NCI-H146 treated with DMSO at 0.1 percent for 48 hours (cell line): ENCODE measurements at regions not wholly inside any gene's neighbourhood (a gene's known extent, or its start where the extent isn't known, plus 50 kb on each side); places are given as distances from the start of the nearest gene placed in this dataset.
"Not testable (repeated sequence)": the region's sequence is repeated elsewhere in the genome, so short reads cannot be mapped to it uniquely, and the experiment has no call there.

Experiments
- DNase-seq: peaks from one replicate; lab custom pipeline; 2025; ENCODE audit not compliant: unreplicated experiment; lab: John Stamatoyannopoulos, UW

DNA sequence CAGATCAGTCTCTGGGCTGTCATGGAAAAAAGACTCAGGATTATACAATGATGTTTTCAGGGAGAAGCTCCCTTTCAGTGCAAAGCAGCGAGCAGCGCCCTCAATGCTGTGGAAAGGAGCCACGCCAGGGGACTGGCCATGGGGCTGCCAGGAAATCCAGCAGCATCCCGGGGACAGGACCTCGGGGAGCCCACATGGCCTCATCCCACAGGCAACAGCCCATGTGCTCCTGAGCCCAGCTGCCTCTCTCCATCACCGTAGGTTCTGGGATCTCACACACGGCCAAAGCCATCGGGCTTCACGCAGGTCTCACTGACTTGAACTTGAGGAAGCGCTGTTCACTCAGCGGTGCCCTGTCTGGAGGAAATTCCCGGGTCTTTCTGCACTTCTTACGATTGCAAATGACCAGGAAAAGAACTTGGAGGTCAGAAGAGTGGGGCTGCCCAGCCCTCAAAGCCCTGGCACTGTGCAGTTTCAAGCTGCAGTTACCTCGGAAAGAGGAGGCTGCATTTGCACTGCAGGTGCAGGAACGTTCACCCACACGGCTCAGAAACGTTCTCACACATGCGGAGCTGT, 125.9 kb upstream of the THBS2 start:
- no peak for DNase-seq

DNA sequence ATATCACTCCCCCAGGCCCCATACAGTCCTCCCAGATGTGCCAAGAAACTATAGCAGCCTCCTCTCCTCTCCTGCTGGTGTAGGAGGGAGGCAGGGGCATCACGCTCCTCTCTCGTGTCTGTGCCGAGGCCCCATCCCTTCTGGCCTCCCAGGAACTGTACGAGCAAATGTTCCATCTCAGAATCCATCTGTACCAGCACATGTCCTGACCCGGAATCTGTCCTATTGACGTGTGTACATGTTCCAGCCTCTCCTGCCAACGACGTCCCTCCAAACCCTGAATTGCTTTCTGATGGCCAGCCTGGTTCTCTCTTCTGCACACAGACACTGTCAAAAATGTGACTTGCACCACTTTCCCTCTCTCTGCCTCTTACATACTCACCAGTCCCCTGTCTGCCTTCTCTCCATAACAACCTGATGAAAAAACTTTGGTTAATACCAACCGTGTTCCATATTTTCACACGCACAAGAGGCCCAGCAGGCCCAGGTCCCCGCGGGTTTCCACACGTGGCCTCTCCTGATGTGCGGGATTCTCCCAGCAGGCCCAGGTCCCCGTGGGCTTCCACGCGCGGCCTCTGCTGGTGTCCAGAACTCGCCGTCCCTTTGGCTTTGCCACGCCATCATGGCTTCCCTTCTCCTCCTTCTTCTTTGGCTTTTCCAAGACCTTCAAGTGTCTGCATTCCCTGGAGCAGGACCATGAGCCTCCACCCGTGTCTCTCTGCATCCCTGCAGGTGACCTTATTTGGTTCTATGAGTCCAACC, 125.2 kb upstream of the THBS2 start:
- no peak for DNase-seq

DNA sequence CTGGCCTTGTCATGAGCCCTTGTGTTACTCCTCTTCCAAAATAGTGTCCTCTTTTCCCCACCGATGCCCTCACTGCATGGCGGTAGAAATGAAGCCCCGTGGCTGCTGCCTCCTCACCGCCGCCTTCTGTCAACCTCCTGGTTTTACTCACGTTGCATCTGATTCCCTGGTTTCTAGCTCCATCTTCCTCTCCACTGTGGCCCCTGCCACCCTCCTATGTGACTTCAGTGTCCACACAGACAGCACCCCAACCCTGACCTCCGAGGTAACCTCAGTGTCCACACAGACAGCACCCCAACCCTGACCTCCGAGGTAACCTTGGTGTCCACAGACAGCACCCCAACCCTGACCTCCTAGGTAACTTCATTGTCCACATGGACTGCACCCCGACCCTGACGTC, 122.8 kb upstream of the THBS2 start:
- DNase-seq = no peak

DNA sequence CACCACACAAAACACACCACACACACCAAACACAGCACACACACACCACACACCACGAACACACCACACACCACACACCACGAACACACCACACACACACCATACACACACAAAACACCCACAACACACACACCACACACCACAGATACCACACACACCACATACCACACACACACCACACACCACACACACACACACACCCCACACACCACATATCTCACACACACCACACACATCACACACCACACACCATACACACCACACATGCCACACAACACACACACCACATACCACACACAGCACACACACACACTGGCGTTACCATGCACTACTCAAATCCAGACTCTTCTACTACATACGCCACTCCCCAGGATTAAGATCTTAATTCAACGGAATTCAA, 118.9 kb upstream of the THBS2 start:
- no peak for DNase-seq

DNA sequence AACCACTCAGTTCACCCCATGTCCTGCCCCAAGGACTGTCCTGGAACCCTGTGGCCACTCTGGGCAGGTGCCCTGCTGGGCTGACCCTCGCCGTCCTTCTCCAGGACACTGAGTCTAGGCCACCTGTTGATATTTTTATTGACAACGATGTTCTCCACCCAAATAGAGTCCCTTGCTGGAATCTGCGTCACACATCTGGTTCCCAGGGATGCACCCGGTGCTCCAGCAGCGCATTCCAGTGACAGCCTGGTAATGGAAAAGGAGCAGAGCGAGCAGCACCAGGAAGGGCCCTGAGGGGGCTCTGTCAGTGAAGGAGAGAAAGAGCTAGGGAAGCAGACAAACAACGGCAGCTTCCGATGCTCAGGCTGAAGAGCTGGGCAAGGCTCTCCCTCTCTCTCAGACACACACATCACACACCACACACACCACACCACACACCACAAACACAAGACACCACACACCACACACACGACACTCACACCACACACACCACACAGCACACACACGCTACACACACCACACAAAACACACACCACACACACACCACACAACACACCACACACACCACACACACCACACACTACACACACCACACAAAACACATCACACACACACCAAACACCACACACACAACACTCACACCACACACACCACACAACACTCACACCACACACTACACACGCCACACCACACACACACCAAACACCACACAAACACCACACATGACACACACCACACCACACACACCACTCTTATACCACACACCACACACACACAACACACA, 117.9 kb upstream of the THBS2 start:
- DNase-seq = peak; percentile 66

DNA sequence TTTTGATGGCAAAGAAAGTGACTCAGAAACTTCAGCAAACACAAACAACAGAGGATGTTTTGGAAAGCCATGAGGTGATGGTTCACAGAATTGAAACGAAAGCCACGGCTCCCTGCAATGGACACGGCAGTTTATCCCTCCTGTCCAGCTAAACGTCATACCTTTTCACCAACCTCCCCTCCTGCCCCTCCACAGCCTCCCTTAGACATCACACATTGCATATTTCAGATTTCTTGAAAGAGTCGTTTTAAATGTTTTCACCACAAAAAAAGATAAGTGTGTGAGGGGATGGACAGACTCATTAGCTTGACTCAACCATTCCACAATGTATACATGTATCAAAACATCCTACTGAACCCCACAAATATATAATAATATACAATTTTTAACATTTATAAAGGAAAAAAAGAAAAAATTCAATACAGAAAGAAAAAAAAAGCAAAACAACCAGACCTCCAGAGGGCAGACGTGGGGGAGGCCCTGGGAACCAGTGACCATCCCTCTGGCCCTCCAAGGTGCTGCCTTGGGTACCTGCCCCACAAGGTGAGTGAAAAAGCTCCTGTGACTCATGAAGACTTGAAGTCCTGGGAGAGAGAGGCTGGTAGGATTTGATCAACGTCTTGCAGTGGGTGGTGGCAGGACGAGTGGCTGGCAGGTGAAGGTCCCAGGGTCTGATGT, 117.2 kb upstream of the THBS2 start:
- no peak for DNase-seq

DNA sequence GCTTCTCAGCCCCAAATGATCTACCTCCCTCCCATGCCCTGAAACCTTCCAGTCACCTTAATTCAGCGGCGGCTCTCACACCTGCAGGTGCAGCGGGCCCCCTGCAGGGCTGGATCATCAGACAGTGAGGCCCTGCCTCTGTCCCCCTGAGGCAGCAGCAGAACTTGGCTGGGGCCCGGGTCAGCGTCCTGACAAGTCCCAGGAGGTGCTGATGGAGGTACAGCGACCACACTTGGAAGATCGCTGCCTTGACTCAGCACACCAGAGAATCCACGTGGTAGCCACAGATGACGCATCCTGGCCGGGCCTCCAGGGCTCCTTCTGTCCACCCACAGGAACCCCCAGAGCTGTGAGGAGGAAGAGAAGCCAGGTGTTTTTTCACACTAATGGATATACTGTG, 116.4 kb upstream of the THBS2 start:
- DNase-seq = peak; percentile 92

DNA sequence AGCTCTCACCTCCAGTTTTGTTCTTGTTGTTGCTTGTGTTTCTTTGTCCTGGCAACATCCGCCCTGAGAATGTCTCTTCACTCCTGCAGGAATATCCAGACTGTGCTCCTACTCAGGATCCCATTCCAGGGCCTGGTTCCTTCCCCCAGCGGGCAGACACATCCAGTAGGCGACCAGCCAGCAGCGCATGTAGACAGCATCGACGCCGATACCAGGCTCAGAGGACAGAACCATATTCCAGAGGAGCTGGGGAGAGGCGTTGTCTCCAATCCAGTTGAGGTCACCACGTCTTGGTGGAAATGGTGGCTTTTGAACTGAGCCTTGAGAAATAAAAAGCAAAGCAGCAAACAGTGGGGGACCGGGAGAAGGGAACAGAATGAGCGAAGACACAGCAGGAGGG, 114.6 kb upstream of the THBS2 start:
- no peak for DNase-seq

DNA sequence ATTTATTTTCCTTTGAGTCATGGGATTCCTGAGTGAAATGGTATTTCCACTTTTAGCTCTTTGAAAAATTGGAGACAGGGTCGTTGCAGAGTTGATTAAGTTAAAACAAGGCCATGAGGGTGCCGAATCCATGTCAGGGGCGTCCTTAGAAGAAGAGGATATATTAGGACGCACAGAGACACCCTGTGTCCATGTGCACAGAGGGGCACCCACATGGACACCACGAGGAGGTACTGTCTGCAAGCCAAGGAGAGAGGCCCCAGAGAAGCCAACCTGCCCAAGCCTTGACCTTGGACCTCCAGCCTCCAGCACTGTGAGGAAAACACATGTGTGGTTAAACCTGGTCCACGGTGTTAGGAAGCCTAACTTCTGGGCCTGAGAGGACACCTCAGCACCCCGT, 113.9 kb upstream of the THBS2 start:
- no peak for DNase-seq

DNA sequence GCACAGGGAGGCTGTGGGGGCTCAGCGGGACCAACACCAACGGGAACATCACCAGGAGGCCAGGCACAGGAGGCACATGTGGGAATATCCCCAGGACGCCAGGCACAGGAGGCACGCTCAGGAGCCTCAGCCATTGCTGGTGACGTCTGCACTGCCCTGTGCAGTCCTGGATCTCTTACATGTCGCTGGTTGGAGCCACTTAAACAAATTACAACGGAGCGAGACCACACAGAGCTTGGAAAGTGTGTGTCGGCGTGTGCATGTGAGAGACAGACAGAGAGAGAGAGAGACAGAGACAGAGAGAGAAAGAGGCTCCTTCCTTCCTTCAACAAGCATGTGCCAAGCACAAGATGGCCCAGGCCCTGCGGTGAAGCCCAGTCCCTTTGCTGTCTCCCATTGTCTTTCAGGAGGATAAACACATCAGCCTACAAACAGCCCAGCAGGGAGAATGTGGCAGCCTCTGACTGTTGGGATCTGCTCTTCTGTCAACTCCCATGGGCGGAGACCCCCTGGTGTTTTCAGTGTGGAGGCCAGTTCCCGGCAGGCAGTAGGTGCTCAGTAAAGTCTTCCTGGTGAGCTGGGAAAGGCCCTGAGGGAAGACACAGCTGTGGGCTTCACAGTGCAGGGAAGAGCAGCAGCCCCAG, 112.7 kb upstream of the THBS2 start:
- DNase-seq = peak; percentile 21

DNA sequence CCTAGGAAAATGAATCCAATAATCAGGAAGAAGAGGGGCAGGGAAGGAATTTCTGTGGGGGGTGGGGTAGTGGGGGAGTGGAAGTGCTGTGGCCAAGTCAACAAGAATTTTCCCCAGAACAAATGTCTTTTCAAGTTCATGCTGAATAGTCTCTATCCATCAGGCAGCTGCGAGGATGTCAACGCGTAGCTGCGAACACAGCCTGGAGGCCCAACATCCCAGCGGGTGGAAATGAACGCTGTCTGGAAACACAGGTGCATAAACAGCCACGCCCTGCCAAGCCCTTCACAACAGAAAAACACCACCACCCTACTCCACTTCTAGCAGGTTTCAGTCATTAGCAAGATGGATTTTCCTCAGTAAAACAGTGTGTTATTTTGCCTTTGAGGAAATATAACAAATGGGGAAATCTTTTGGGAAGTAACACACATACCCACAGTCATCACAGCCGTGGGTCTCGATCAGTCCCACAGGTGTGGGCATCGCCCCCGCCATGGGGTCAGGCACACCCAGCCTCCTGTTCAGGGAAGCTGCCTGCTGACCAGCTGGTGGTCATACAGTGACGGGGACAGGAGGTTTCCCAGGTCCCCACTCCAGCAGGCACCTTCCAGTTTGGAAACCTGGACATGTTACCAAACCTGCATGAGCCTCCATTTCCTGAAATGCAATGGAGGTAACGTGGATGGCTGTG, 112.1 kb upstream of the THBS2 start:
- peak; percentile 96 for DNase-seq

DNA sequence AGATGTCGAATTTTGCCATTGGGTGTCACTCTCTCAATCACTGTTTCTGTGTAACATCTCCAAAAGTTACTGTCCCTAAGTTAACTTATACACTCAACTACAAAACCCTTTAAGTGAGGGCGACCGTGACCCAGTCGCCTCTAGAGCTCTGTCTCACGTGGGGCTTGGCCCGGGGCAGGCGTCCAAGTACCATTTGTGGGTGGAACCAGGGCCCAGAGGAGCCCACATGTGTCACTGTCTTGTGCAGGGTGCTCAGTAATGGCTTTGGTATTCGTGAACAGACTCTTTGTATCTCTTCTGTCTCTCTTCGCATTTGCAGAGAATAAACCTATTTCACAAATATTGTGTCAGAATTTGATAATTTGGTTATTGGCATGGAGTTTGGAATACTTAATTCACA, 109.9 kb upstream of the THBS2 start:
- DNase-seq = no peak

DNA sequence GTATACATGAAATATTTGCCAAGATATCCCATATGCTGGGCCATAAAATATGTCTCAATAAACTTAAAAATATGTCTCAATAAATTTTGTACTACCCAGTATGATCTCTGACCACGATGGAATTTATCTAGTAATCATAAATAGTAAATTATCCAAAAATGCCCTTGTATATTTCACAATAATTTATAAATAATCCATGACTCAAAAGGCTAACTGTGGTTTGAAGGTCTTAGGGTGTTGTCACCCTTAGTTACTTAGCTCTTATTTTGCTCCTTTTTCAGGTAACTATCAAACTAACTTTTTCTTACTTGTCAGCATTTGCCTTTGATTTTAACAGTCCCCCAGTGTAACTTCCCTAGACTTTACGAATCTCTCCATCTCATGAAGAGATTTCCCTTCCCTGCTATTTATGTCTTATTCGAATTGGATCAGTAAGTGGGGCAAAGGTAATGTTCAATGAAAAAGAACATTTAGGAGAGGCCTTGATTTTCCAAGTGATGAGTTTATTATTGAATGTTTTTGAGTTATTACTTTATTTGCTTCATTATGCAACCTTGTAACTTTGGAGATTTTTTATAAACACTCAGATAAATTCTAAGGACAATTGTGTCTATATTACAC, 109.0 kb upstream of the THBS2 start:
- no peak for DNase-seq

DNA sequence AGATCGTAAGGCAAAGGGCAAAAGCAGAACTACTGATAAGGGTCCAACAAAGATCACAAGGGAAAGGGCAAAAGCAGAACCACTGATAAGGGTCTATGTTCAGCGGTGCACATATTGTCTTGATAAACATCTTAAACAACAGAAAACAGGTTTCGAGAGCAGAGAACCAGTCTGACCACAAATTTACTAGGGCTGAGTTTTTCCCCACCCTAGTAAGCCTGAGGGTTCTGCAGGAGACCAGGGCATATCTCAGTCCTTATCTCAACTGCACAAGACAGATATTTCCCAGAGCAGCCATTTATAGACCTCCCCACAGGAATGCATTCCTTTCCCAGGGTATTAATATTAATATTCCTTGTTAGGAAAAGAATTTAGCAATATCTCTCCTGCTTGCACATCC, 101.4 kb upstream of the THBS2 start:
- not testable (repeated sequence) for DNase-seq

DNA sequence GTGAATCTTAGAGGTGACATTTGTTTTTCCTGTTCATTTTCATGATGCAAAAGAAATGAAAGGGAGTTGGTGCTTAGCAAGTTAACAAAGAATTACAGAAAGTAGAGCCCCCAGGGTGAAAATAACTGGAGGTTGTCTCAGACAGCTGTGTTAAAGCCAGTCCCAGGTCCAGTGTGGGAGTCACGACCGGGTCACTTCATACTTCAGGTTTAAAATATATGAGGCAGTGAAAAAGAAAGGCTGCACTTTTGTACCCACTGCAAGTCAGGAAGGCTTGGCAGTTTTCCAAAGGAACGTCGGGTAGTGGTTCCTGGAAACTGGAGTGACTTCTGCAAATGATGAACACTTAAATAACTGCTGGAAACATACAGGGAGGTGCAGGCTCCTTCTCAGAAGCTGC, 91.5 kb upstream of the THBS2 start:
- DNase-seq = no peak

DNA sequence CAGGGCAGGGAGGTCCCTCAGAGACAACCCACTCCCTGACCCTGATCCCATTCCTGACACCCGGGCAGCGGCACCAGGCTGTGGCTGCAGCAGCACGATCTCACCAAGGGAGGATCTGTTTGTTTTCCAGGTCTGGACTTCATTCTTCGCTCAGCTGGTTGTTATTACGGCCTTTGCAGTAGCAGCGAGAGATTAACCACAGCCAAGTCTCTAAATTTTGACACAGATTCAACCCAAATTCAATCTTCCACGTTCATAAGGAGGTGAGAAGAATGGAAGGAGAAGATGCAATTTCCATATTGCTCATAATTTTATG, 91.1 kb upstream of the THBS2 start:
- DNase-seq = no peak

DNA sequence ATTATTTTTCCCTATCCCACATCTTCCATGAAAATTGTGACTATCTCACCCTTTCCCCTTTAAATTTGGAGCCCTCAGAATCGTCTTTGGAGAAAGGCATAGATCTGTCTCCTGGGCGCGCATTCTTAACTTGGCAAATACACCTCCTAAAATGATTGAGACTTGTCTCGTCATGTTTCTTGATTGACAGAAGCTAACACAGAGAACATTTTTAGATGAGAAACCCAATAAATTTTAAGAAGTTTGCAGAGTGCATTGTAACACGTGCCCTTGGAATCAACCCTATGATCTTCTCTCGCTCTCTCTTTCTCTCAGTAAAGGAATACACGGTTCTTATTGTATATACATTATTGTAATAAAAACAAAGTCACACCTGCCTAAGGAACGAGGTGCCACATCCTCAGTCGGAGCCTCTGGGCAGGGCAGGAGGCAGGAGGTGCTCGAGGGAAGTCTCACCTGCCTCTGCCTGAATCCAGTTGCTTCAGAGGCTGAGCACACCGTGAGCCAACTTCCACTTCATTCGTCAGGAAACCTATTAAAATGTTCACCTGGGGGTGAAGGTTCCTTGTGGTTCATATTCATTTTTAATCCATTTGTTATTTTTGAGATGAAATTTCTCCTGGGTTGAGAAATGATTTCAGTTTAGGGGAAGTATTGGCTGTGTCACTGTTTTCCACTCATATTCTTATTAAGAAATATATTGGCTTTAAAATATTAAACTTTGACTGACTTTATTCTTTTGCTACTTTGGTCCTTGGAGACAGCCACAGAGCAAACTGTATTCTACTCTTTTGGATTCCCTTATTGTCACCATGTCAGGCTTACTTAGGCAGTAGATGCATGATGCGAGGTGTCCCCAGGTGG, 90.5 kb upstream of the THBS2 start:
- DNase-seq = no peak

DNA sequence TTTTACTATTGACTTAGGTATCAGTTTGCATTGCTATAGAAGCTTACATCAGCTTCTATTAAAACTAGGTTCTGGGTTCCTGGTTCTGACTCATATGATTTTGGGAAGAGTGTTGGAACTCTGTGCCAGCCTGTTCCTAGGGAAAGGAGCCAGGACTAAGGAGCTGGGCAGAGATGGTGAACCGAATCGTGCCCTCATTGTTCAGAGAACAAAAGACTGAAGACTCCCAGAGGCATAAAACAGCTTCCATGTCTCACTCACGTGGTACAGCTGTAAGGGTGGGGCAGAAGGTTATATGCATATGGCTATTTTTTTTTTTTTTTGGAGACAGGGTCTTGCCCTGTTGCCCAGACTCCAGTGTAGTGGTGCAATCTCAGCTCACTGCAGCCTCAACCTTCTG, 89.1 kb upstream of the THBS2 start:
- DNase-seq = no peak

DNA sequence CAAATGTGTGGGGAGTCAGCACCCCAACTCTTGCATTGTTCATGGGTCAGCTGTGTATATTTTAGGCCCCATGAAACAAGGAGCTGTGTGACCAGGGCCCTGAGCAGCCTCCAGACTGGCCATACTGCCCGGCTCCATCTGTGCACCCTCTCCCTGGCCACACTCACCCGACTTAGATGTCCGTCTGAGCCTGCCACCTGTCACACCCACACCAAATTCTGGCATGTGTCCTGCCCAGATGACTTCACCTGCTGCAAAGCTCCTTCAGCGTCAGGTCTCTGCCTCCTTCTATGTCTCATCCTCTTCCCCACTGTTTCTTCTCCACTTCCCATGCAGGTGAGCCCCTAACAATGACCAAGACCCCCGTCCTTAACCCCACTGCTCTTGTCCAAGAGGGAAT, 88.1 kb upstream of the THBS2 start:
- no peak for DNase-seq
